Hematopoietic multipotent progenitor cell treated with erythropoietin and hydrocortisone succinate and interleukin-3 and kit ligand, for 4 days (in vitro differentiated cells): ENCODE measurements at regions not wholly inside any gene's neighbourhood (a gene's known extent, or its start where the extent isn't known, plus 50 kb on each side); places are given as distances from the start of the nearest gene placed in this dataset.

Source experiments
- DNase-seq: peaks from one replicate; pipeline ENCODE4 v3.0.0-alpha.2; 2015

- no peak for DNase-seq
These were observed 132.7 kb upstream of the SLC24A3 start for GRCh38 chr20:19079536-19080299.

DNA sequence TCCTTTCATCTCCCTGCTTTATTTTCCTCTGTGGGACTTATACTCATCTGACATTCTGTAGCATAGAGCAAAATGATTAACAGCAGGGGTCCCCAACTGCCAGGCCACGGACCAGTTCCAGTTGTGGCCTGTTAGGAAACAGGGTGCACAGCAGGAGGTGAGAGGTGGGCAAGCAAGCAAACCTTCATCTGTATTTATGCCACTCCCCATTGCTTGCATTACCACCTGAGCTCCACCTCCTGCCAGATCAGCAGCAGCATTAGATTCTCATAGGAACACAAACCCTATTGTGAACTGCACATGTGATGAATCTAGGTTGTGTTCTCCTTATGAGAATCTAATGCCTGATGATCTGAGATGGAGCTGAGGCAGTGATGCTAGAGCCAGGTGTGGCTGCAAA, 130.5 kb upstream of the SLC24A3 start:
- DNase-seq = no peak

DNA sequence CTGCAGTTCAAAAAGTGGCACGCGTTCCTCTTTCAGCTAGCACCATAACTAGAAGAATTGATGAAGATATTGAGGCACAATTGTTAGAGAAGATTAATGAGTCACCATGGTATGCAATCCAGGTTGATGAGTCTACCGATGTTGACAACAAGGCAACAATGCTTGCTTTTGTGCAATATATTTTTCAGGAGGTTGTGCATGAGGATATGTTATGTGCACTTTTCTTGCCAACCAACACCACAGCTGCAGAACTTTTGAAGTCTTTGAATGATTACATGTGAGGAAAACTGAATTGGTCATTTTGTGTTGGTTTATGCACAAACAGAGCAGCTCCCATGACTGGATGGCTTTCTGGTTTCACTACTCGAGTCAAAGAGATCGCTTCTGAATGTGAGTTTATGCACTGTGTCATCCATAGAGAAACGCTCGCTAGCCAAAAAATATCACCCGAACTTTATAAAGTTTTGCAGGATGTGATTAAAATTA, 129.3 kb upstream of the SLC24A3 start:
- no peak for DNase-seq

GRCh38 chr20:19090332-19090731, 122.1 kb upstream of the SLC24A3 start:
- DNase-seq = no peak

- no peak for DNase-seq
These were observed 117.4 kb upstream of the SLC24A3 start for GRCh38 chr20:19094959-19095541.

DNA sequence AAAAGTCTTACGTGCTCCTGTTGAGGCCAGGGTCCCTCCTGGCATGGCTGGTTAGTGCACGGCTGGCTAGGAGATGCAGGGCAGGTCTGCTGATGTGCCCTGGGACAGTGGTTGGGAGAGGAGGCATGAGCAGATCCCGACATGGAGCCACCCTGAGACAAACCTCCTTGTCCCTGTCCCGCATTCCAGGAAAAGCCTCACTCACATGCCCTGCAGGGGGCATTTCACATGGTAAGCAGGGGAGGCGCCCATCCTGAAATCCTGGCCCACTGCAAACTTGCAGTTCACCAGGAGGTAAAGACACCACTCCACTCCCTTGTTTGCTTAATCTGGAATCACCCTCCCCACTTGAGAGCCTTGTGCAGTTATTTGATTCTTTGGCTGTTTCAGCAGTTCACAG, 116.7 kb upstream of the SLC24A3 start:
- DNase-seq = no peak

DNA sequence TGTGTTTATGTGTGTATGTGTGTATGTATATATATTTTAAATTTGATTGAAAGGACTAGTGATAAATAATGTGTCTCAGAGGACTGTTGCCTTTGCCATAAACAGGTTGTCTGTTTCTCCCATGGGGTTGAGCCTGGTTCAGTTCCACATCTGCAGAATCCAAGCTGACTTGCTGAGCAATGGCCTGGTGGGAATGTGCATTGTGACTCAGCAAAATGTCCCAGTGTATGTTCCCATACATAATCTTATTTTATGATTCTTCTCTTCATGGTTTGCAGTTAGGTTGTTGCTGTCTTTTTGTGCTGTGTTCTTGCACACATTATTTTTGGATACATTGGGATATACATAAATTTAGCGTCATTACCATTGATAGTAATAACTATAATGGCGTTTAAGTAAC, 115.6 kb upstream of the SLC24A3 start:
- DNase-seq = no peak

- no peak for DNase-seq
These were observed 114.3 kb upstream of the SLC24A3 start for GRCh38 chr20:19098117-19098516.

DNA sequence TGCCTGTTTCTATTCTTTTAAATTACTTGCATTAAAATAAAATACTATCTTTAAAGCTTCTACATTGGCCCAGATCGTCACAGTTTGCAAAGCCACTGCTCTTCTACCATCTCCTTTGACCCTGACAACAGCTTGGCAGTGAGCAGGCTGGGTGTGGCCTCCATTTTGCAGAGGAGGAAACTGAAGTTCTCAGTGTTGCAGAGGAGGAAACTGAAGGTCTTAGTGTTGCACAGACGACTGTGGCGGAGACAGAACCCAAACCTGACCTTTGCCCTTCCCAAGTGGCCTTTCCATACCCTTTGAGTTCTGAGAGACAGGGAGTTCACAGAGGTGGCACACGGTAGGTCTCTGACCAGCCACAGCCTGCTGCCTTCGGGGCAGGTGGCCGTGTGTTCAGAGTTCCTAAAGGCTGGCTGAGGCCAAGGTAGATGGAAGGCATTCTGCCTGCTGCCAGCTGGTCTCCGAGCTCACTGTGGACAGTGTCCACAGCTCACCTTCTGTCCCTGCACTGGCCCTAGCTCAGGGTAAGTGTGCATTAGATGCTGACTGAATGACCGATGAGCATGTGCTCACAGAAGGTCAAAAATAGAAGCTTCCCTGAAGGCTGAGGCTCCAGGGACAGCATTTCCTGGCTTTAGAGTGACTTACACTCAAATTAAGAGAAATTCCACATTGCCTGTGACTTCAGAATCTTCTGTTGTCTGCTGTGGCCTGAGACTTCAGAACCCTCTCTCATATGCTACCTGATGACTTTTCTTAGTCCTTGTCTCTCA, 113.5 kb upstream of the SLC24A3 start:
- no peak for DNase-seq

DNA sequence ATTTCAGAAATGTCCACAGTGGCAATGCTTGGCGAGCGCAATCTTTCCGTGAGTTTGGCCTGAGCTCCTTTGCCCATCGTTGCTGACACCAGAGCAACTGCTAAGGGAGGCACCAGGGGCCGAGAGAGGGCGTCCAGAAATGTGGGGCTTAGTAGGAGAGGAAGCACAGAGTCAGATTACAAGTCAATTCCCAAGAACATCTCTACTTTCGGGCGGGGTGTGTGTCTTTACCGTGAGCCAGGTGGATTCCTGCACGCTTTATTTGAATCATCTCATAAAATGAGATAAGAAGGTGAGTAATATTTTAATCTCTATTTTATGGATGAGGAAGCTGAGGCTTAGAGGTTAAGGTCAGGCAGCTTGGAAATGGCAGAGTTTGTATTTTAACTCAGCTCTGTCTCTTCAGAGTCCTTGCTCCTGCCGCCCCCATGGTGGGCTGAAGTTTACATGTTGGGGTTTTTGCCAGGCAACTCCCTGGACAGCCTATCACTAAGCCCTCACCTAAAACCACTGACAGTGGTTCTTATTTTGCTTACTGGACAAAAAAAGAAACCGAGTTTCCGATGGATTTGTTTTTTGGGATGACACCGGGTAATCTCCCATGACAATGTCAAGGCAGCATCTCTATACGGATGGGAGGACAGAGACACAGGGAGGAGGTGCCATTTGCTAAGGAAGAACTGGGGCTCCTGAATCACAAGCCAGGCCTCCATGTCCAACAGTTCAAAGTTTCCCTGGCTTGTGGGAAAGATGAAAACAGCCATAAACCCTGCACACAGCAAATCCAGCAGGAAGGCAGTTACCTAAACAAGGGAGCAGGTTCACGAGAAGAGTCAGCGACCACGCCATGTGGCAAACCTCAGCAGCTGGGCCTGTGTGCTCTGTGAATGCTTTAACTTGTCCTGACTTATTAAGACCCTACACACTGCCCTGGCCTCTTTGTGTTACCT, 112.6 kb upstream of the SLC24A3 start:
- no peak for DNase-seq

DNA sequence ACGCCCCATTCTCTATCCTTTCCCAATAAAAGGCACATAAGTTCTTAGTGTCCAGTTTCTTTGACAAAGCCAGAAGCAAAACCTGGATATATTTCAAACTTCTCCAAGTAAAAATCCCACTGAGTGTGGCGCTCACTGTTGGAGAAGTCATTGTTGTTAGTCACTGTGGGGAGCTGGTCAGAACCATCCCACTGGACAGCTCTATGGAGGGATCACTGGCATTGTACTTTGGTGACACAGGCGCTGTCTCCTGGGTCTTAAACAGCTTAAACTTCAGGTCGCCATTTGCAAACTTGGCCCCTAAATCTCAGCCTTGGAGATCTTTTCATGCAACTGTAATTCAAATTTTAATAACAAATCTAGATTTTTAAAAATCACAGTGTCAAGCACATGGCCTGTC, 111.5 kb upstream of the SLC24A3 start:
- DNase-seq = no peak

- DNase-seq = no peak
These were observed 108.3 kb upstream of the SLC24A3 start for GRCh38 chr20:19104186-19104585.

DNA sequence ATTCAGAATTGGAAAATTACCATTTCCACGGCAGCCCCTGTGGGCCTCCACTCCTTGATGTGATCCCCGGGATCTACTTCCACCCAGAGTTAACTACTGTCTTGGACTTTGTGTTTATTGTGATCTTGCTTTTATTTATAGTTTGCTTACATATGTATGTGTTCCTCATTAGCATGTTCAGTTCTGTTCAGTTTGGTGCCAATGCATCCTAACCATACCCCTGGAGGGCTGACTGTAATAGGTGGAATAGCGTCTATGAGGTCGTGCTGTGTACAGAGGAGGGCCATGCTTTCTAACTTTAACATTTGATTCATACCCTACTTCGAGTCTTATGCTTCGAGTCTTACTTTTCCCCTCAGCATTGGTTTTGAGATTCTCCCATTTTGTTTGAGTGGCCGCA, 104.3 kb upstream of the SLC24A3 start:
- no peak for DNase-seq

DNA sequence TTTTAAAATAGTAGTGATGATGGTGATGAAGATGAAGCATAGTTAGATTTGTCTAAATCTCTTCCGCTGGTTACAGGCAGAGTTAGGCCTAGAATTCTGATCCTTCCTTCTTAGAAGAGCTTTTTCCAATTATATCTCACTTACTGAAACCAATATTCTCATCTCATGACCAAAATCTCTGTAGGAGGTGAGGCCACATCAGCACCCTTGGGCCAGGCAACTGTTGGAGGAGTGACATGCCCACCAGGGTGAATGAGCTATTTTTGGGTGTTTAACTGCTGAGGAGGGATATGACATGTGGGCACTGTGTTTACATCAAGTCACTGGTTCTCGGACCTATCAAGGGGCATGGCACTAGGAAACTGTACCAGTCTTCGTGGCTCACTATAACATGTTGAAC, 102.2 kb upstream of the SLC24A3 start:
- no peak for DNase-seq

DNA sequence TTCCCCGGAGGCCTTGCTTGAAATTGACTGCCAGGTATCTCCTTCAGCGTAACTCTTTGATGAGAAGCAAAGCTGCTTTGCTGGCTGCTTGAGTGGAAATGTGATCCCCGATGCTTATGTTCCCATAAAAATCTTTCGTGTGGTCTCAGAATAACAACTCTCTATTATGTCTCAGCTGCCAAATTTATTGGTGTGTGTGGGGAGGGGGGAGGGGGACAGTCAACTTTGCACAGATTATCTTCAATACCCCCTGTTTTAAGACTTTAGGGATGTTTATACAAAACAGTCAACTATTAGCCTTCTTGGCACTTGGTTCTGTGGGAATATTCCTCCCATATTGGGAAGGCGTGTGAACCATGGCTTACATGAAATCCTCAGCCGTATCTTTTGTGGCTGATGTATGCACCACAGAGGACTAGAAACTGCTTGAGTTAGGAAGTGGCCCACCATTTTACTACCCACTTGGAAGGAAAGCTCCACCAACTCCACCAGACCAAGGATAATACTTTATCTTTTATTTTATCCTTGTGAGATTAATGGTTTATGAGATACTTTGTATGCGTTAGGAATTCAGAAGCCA, 101.5 kb upstream of the SLC24A3 start:
- no peak for DNase-seq

DNA sequence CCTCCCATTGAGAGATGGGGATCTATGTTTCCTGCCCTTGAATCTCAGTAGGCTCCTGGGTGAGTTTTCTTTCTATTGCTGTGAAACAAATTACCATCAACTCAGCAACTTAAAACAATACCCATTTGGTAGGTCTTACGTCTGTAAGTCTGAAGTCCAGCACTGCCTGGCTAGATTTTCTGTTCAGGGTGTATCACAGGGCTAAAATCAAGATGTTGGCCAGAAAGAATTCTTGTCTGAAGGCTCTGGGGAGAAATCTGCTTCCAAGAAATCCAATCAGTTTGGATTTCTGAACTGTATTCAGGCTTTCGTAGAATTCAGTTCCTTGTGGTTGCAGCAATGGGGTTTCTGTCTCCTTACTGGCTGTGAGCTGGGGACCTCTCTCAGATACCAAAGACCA, 99.6 kb upstream of the SLC24A3 start:
- no peak for DNase-seq

DNA sequence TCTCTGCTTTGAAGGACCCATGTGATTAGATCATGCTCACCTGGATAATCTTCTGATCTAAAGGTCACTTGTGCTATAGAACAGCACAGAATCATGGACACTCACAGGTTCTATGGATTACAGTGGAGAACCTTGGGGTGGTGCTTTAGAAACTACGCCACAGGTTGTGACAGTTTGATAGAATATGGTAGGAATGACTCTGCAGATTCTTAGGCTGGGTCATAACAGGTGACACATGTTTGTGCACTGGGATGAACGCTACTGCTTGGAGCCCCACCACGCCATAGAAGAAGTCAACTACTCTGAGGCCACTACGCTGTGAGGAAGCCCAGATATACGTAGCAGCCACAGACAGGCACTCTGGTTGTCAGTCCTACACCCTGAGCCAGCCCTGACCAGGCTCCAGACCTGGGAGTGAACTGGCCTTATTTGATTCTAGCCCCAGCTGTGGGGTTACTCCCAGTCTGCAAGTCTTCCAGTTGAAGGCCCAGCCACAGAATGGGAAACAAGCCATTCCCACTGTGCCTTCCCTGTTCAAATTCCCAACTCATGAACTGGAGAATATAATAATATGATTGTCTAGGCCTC, 99.0 kb upstream of the SLC24A3 start:
- peak; percentile 4 for DNase-seq

GRCh38 chr20:19114410-19114809, 98.0 kb upstream of the SLC24A3 start:
- DNase-seq = no peak

DNA sequence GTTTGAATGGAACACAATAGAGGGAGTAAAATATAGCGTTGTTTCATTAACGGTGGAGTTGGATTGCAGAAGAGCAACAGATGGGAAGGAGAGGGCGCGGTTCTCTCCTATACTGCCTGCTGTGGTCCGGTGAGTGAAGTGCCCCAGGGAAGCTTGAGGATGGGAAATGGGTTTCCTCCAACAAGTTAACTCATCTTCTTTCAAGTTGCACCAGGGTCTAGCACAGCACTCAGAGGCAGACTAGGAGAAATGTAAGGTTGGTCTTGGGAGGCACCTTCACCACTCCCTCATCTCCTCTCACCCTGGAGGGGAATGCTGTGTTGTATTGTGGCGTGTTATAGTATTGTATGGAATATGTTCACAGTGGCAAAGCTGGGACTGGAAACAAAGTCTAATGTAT, 96.9 kb upstream of the SLC24A3 start:
- DNase-seq = no peak

- DNase-seq = no peak
These were observed 92.4 kb upstream of the SLC24A3 start for GRCh38 chr20:19120011-19120410.

DNA sequence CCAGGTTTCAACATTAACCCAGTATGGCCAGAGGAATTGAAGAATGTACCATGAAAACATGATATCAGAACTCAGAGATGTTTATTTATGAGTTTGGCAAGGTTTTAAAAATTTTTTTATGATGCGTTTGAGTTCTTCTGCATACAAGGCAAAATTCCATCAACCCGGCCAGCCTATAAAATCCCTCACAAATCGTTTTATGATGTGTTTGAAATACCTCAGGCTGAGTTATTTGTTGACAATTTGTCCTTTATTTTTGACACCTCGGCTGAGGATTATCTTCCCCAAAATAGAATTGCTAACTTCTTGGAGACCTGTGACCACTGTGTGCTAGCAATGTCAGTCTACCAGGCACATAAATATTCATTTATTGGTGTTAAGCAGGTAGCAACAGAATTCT, 91.9 kb upstream of the SLC24A3 start:
- no peak for DNase-seq

DNA sequence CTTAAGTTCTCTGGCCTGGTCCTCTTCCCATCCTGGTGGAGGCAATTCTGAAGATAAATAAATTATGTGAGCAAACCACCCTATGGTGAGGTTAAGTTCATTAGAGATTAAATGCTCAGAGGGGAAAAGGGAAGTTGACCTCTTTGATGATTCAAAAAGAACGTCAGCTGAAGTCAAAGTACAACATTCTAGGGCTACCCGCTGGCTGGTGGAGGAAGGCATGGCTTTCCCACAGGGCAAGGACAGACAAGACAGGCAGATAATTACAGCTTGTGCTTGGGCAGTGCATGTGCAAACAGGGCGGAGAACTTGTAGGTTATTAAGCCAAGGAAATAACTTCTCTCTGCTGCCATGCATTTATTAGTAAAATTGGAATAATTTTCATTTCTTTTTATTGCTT, 91.0 kb upstream of the SLC24A3 start:
- peak; percentile 14 for DNase-seq
